Heart left ventricle (tissue), 13 donors: ENCODE measurements at regions not wholly inside any gene's neighbourhood (a gene's known extent, or its start where the extent isn't known, plus 50 kb on each side); places are given as distances from the start of the nearest gene placed in this dataset.

Source experiments
- POLR2A ChIP-seq, 2 donors: fragments of 450-650 bp; IDR thresholded peaks; one replicate each; pipeline ENCODE4 v1.6.1; 2017; ENCODE audit warnings: antibody characterized with exemption in 2 of 2, mild to moderate bottlenecking in 2 of 2, moderate library complexity in 2 of 2
- TF ChIP-seq, protein P1 (sequence below), 12 donors: fragments of 200-600 bp; sonication (generic) in 4 of 12; IDR thresholded peaks; one replicate each; pipeline versions ENCODE4 v1.5.0 to v1.8.0; 2018 to 2022; ENCODE audit warnings: antibody characterized with exemption in 12 of 12, mild to moderate bottlenecking in 5 of 12
- donor health status: ischemic (EF 13 %, LVEDD 7.1; RV severe dilation, severe dysfunction).
- donor health status: DM: no; HTN: yes; CAD: no.
- donor health status: DM: no; HTN: no; CAD: no.
- donor health status: ischemic (EF 25% LVEDD 6.9; RV normal size, moderate dysfunction).
- donor health status: ischemic (EF 25% LVEDD 5.7; RV mildly dilated, moderate dysfunction).
- donor health status: ischemic (EF 35%, LVEDD 5.7; RV mildly dilated, moderate dysfunction).
- donor health status: nonischemic (EF 11% LVEDD 7.7; RV severe dilation, severe dysfunction).
- donor health status: DM: yes; HTN: yes; CAD: no.
- donor health status: PGD.
- donor health status: ischemic (EF 29% LVEDD 5.4; RV normal size, mild dysfunction).
- donor health status: nonischemic (EF 23%, LVEDD 6.1; RV moderate dilation, normal function).

DNA sequence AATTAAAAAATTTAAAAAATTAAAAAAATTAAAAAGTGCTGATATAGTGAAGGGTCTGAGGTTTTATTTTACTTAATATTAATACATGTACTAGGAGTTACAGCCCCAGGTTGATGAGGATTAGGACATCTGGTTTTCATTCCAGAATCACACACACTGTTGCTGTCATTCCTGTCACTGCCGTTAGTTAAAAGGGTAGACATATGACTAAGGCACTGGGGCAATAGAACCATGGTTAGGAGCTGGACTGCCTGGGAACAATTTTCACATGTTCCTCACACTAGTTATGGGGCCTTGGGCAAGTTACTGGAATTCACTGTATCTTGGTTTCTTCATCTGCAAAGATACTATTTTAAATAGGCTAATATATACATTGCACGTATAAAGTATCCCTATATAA is 191.8 kb upstream of the DPYD start:
- TF ChIP-seq, protein P1, sequence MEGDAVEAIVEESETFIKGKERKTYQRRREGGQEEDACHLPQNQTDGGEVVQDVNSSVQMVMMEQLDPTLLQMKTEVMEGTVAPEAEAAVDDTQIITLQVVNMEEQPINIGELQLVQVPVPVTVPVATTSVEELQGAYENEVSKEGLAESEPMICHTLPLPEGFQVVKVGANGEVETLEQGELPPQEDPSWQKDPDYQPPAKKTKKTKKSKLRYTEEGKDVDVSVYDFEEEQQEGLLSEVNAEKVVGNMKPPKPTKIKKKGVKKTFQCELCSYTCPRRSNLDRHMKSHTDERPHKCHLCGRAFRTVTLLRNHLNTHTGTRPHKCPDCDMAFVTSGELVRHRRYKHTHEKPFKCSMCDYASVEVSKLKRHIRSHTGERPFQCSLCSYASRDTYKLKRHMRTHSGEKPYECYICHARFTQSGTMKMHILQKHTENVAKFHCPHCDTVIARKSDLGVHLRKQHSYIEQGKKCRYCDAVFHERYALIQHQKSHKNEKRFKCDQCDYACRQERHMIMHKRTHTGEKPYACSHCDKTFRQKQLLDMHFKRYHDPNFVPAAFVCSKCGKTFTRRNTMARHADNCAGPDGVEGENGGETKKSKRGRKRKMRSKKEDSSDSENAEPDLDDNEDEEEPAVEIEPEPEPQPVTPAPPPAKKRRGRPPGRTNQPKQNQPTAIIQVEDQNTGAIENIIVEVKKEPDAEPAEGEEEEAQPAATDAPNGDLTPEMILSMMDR (IDR thresholded peaks at IDR 0.05) = no peak
- no peak for TF ChIP-seq POLR2A (IDR thresholded peaks at IDR 0.05)
